ENCODE measurements at regions not wholly inside any gene's neighbourhood (a gene's known extent, or its start where the extent isn't known, plus 50 kb on each side); places are given as distances from the start of the nearest gene placed in this dataset.
"Not testable (repeated sequence)": the region's sequence is repeated elsewhere in the genome, so short reads cannot be mapped to it uniquely, and the experiment has no call there.

DNA sequence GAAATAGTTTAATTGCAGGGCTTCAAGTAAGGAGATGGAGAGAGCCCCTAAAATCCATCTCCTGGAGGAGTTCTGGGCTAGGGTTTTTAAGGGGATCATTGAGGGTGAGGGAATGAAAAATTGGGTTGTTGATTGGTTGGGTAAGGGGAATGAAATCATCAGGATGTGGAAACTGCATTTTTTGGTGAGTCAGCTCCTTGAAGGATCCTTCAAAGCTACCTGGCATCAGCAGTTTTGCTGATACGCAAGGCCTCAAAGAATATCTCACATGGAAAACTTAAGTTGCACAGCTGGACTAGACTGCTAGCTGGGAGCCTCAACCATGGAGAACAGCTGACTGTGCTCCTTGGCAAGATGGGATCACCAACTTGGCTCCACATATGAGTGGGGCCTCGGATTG lies 136.7 kb downstream of the FGF10 start:
- no peak for DNase-seq (ENCODE audit: low read depth)

DNA sequence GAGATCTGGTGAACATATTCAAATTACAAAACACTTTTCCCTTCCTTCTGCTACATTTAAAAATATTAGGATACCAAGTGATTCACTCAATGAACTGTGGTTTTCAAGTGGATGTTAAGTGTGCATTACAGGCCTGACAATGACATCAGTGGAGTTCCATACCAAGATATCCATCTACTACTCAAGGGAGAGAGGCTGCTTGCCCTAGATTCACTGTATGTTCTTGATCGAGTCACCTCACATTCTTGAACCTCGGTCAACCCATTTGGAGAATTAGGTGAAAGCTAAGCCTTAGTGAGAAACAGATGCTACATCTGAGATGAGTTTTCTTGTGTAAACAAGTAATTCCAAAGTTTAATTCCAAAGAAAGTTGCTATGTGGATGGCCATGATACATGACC lies 142.2 kb downstream of the FGF10 start:
- DNase-seq (ENCODE audit: low read depth) = no peak

GRCh38 chr5:44245935-44246334 lies 143.3 kb downstream of the FGF10 start:
- DNase-seq (ENCODE audit: low read depth) = no peak

DNA sequence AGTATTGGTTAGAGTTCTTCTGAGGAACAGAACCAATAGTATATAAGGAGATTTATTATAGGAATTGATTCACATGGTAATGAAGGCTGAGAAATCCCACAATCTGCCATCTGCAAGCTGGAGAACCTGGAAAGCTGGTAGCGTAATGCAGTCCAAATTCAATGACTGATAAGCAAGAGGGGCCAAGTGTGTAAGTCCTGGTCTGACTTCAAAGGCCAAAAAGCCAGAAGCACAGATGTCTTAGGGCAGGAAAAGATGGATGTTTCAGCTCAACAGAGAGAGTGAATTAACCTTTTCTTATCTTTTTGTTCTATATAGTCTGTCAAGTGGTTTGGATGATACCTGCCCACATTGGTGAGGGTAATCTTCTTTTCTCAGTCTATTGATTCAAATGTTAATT lies 146.4 kb downstream of the FGF10 start:
- DNase-seq (ENCODE audit: low read depth) = no peak

GRCh38 chr5:44236040-44236439 lies 153.2 kb downstream of the FGF10 start:
- DNase-seq (ENCODE audit: low read depth) = no peak

DNA sequence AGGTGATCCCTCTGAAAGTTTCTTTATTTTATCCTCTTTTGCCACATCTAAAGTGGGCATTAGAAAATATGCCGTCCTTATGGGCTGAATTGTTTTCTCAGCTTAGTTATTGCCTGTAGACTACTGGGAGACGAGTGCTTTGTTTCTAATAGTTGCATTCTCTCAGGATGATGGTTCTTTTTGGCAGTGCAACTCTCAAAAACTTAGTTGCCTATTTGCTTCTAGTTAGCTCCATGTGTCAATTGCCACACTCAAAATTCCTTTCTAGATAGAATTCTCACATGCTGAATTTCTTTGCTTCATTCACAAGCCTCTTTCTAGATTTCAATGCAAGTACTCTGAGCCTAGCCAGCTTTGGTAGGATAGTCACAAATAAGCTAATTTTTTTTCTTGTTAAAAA lies 155.5 kb downstream of the FGF10 start:
- no peak for DNase-seq (ENCODE audit: low read depth)

DNA sequence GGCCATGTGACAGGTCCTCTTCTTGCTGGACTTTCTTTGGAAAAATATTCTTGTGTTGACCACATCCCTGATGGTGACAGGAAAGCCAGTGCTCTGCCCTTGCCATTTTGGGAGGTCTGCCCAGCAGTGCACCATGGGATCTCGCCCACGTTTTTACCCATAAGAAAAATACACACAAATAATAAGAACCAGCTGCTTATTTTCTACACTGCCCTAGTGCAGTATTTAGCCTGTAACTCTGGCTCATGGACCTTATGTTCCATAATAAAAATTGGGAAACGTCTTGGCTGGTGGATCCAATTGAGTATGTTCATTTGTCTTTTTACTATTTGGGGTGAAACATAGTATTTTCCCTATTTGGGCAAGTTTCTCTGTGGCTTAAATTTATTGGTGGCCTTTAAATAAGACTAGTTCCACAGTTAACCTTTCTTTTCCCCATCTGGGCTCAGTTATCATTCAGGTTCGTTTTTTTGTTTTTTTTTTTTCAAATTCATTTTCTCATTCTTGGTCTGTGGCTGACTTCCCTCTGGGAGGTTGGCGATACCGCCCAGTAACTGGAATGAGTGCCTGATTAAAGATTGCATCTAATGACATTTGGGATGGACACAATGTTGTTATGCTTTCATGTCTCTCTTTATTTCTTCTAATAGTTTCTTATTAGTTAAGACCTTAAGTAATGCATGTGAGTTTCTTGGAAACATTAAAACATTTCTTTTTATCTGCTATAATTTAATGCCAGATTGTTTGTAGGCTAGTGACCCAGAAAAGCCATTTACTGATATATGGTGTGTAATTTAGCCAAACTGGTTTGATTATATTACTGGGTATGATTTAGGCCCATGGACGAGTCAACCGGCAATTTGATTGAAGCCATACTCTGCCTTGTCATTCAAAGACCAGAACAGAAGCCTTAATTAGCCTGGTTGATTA lies 163.7 kb downstream of the FGF10 start:
- DNase-seq (ENCODE audit: low read depth) = no peak

GRCh38 chr5:44199408-44199807 lies 189.8 kb downstream of the FGF10 start:
- DNase-seq (ENCODE audit: low read depth) = no peak

DNA sequence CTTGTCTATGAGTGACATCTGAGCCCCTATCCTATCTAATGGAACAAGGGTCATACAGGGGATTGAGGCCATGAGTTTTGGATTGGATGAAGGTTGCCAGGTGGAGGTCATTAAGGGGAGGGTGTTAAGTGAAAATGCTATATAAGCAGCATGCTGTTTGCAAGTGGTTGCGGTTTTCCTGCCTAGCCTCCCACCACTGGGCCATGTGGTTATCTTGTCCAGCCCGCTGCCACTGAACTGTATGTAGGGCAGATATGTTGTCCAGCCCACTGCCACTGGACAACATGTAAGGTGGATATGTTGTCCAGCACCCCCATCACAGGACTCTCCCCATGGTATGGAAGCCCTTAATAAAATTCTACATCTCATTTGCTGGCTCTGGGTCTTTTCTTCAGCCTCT lies 200.0 kb downstream of the FGF10 start:
- DNase-seq (ENCODE audit: low read depth) = no peak

DNA sequence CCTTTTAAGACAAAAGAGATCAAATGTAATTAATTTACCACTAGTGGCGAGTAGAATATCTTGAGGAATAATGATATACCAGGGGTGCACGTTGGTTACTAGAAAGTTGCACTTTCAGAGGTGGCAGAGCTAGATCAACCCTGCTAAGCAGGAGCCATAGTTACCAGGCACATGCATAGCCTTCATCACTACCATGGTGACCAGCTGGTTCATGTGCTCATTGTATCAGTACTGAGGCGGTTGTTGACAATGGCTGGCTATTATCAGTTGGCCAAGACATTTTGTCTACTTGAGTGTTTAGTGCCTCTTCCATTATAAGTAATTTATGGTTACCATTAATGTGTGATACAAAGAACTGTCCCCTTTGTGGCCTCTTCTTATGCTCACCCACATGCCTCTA lies 201.2 kb downstream of the FGF10 start:
- no peak for DNase-seq (ENCODE audit: low read depth)

DNA sequence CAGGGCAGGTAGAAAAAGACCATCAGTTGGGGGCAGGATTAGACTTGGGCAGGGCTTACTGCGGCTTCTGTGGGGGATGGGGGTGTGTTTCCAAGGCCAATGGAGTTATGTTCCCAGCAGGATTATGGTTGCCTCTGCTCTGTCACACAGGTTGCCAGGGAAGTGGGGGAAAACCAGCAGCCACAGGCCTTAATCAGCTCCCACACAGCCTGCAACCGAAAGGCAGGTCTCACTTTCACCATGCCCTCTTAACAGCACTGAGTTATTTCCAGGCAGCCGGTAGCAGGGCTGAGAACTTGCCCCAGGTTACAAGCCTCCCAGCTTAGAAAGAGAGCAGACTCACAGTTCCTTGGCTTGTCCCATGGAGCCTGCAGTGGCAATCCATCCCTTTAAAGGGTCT lies 205.5 kb downstream of the FGF10 start:
- DNase-seq (ENCODE audit: low read depth) = no peak

- no peak for DNase-seq (ENCODE audit: low read depth)
Observed at GRCh38 chr5:44183312-44183711, 205.9 kb downstream of the FGF10 start.

DNA sequence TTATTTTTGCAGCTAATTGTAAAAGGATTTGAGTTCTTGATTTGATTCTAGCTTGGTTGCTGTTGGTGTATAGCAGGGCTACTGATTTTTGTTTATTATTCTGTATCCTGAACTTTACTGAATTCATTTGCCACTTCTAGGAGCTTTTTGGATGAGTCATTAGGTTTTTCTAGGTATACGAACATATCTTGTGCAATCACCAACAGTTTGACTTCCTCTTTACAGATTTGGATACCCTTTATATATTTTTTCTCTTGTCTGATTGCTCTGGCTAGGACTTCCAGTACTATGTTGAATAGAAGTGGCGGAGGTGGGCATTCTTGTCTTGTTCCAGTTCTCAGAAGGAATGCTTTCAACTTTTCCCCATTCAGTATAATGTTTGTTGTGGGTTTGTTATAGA lies 210.8 kb downstream of the FGF10 start:
- no peak for DNase-seq (ENCODE audit: low read depth)

GRCh38 chr5:44167540-44167939 lies 221.7 kb downstream of the FGF10 start:
- DNase-seq (ENCODE audit: low read depth) = no peak

DNA sequence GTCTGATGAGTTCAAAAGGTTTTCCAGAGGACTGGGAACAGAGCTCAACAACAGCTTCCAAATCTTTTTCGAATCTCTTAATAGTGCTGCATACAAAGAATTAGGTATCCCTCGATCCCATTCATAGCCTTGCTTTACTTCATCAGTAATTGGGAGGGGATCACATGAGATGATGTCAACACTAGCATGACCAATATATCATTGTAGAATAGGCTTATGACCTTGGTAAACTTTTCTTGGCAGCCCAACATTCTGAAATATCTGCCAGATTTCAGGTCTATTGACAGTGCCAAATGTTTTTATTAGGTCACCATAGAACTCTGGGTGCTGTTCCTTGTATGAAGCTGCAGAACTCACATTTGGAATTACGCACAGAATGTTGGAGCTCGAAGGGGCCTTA lies 228.9 kb downstream of the FGF10 start:
- DNase-seq (ENCODE audit: low read depth) = no peak

DNA sequence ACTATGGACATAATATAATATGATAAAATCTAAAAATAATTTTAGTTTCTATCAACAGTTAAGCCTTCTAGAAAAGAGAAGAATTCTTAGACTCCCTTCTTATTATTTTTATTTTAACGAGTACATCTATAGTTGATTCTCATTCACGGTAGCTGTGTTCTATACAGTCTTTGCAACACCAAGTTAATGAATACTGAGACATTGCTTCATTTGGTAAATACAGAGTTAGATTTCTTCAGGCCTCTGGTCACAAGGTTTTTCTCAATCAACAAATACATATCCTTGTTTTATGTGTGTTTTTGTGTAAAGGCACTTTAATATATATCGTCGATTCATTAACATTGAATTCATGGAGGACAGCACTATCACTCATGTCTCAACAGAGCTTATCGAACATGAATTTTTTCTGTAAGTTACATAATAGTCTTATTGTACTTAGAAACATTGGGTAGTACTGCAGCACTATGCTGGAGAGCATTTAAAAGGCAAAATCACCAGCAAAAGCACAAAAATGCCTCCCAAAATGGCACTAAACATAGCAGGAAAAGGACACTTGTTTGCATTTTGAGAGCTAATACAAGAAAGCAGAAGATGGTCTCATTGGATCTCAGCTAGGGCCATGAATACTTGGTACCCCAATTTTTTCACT lies 239.0 kb downstream of the FGF10 start:
- DNase-seq (ENCODE audit: low read depth) = no peak

DNA sequence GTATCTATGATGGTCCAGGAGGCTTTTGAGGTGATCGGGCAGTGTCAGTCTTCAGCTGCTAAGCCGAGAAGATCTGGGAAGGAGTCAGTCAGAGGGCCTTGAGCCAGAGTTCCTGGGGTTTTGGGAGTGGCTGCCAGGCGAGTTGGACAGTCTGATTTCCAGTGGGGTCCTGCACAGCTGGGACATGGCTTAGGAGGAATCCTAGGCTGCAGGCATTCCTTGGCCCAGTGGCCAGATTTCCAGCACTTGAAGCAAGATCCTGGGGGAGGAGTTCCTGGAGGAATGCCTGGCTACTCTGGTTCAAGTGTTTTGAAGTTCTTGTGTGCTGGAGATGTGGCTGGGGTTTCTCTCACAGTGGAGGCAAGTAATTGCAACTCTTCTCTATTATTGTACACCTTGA lies 271.3 kb downstream of the FGF10 start:
- DNase-seq (ENCODE audit: low read depth) = not testable (repeated sequence)

DNA sequence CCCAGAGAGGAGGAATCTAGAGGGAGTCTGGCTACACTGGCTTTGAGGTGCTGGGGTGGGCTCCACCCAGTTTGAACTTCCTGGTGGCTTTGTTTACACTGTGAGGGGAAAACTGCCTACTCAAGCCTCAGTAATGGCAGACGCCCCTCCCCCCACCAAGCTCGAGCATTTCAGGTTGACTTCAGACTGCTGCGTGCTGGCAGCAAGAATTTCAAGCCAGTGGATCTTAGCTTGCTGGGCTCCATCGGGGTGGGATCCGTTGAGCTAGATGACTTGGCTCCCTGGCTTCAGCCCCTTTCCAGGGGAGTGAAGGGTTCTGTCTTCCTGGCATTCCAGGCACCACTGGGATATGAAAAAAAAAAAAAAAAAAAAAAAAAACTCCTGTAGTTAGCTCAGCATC lies 281.0 kb downstream of the FGF10 start:
- DNase-seq (ENCODE audit: low read depth) = not testable (repeated sequence)

- DNase-seq (ENCODE audit: low read depth) = no peak
Observed at GRCh38 chr5:44099643-44100042, 289.6 kb downstream of the FGF10 start.

DNA sequence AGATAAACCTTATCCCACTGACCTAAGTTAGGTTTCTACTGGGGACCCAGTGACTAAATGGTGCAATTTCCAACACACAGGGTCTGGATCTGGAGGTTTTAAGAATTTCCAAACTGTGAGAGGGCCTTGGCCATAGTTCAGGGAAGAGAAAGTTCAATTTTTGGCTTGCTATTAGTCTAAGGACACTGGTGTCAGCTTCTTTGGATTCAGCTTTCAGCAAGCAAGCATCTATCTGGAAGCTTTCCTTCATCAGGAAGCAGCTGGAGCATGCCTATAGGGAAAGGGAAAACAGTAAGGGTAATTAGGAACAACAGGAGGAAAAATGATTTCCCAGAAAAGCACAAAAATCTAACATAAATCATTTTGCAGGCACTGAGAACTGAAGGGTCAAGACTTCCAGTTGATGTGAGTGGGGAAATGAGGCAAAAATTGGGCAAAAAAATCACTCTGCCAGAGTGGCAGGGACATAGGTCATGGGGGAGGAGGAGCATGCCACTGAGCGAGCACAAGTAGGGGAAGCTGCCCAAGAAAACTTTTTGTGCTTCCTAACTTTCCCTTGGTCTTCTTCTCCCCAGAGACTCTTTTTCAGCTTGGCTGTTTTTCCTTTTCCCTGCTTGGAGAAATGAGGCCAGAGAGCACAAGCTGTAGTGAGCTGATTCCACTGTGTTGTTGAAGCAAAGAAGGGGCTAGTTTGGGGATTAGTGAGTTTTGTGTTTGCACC lies 299.6 kb downstream of the FGF10 start:
- no peak for DNase-seq (ENCODE audit: low read depth)

DNA sequence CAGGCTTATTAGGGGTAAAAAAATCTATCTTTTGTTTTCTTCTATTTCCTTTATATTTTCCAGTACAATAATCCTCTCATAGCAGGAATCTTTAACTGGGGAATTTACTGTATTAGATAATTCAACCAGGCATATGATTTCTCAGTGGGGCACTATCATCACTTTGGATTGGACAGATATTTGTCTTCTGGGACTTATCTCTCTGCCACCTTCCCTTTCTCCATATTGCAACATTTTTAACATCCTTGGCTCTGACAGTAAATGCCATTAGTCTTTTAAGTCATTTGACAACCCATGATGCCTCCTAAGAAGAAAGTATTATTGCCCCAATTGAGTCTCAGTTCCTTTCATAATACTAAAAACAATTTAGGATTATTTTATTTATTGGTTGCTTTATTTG lies 304.1 kb downstream of the FGF10 start:
- DNase-seq (ENCODE audit: low read depth) = no peak

- not testable (repeated sequence) for DNase-seq (ENCODE audit: low read depth)
Observed at GRCh38 chr5:44074547-44074946, 314.7 kb downstream of the FGF10 start.

- DNase-seq (ENCODE audit: low read depth) = no peak
Observed at GRCh38 chr5:44051591-44051990, 337.6 kb downstream of the FGF10 start.
